ENCODE measurements at regions not wholly inside any gene's neighbourhood (a gene's known extent, or its start where the extent isn't known, plus 50 kb on each side); places are given as distances from the start of the nearest gene placed in this dataset.

DNA sequence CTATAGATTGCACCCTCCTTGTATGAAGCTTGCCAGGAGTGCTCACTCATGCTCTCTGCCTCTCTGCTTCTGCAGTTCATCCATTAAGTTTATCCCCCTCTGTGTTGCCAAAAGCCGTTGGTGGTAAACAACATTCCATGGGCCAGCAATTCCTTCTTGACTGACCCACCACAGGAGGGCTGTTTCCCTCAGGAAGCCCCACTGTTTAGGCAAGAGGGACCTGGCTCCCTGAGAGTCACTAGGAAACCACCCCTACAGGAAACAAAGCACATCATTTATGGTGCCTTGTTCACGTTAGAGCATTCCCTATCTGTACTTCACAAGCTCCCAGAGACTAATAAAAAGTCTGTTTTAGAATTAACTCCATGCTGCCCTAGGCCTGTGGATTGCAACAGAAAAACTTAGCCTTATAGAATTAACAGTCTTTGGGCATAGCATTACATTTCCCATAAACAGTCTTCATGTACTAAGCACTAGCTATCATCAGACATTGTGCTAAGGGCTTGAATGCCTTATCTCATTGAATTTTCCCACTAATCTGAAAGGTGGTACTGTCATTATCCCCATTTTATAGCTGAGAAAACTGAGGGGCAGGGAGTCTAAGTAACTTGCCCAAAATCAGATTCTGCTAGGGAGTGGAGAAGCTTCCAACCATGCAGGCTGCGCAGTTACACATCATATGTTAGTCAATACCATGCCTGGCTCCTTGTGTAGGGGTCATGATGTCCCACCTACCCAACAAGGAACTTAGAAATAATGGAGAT, 149.9 kb downstream of the SHQ1 start:
- DNase-seq, result peak; percentile 45
- no peaks in the 10 kb centered on the region for H3K27me3 ChIP-seq

DNA sequence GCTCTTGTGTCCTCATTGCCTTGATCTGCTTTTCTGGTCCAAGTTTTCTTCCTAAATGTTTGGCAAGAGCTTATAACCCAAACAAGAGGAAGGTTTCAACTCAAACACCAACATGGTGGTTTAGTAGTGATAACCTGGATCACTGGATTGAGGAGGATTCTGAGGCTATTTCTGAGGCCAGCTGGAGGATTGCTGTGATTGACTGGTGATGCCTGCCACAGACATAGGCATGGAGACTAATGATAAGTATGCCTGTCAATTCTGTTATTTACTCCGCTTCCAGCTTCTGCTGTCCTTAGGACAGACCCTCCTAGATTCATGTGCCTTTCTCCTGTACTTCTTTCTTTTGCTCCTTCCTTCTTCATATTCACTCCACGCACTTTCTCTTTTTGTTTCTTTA, 150.5 kb downstream of the SHQ1 start:
- DNase-seq, result no peak
- H3K36me3 ChIP-seq, result no peaks in the 10 kb centered on the region
- no peak overlapping the region for H3K4me3 ChIP-seq
- H3K27me3 ChIP-seq, result no peaks in the 10 kb centered on the region
- no peaks in the 10 kb centered on the region for H3K9me3 ChIP-seq

More for the DNA sequence above, 149.9 kb downstream of the SHQ1 start:
- Histone ChIP-seq H3K9me3 (no peaks in the 10 kb centered on the region), H3K4me3 (no peak overlapping the region), H3K36me3 (no peaks in the 10 kb centered on the region)

DNA sequence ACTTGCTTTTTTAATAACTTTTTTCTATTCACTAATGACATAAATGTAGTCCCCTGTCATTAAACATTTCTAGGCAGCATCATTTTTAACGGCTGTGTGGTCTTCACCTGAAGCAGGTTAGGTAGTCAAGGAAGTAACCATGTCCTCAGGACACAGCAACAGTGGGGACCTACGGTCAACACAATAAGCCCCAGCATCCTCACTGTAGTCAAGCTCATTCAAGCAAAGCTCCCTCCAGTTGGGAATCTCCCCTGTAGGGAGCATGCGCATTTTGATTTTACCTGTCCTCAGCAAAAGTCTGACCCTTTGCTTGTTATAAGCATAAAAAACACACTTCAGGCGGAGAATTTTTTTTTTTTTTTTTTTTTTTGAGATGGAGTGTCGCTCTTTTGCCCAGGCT, 151.4 kb downstream of the SHQ1 start:
- H3K36me3 ChIP-seq, result no peaks in the 10 kb centered on the region
- no peak overlapping the region for H3K4me3 ChIP-seq
- no peak for DNase-seq
- H3K9me3 ChIP-seq, result no peaks in the 10 kb centered on the region
- H3K27me3 ChIP-seq, result no peaks in the 10 kb centered on the region

GRCh38 chr3:72694398-72694797, 153.8 kb downstream of the SHQ1 start:
- H3K4me3 ChIP-seq, result no peak overlapping the region
- no peaks in the 10 kb centered on the region for H3K9me3 ChIP-seq
- H3K36me3 ChIP-seq, result no peaks in the 10 kb centered on the region
- no peaks in the 10 kb centered on the region for H3K27me3 ChIP-seq
- peak; percentile 49 for DNase-seq

DNA sequence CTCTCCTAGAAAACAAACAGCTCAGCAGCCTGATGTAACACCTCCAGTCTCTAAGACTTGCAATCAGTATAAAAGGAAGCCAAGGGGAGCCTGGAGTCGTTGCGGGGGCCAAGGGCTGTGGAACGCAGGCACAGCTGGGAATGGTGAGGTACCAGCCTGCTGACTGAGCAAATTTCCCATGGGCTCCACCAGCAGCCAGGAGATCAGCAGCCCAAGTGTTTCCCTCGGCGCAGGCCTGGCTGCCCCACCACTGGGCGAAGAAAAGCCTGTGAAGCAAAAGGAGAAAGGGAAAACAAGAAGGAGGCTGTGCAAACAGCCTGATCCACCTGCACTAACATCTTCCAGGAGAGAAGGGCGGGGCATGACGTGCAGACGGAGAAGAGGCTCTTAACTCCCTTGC, 155.3 kb downstream of the SHQ1 start:
- no peaks in the 10 kb centered on the region for H3K27me3 ChIP-seq
- H3K36me3 ChIP-seq, result no peaks in the 10 kb centered on the region
- H3K4me3 ChIP-seq, result no peak overlapping the region
- no peak for DNase-seq
- no peaks in the 10 kb centered on the region for H3K9me3 ChIP-seq

- no peak for DNase-seq
- H3K27me3 ChIP-seq, result no peaks in the 10 kb centered on the region
- no peaks in the 10 kb centered on the region for H3K36me3 ChIP-seq
- H3K9me3 ChIP-seq, result no peaks in the 10 kb centered on the region
- H3K4me3 ChIP-seq, result no peak overlapping the region
Measured at GRCh38 chr3:72690629-72691028, 157.6 kb downstream of the SHQ1 start.

- Histone ChIP-seq H3K4me3 (no peak overlapping the region), H3K9me3 (no peaks in the 10 kb centered on the region), H3K27me3 (no peaks in the 10 kb centered on the region), H3K36me3 (no peaks in the 10 kb centered on the region)
- no peak for DNase-seq
Measured at GRCh38 chr3:72682936-72683452, 165.3 kb downstream of the SHQ1 start.

DNA sequence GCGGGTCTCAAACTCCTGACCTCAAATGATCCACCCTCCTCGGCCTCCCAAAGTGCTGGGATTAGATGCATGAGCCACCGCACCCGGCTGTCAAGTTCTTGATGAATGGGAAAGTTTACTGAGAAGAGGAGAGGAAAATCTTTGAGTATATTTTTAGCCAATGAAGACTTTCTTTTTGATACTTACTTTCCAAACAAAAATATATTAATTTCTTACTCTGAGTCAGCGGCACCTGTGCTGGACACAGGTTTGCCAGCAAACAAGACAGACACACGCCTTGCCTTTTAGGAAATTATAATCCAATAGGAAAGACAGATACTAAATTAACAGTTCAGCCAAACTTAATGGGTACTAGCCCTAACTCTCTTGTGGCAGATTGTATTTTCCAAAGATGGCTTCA, 166.6 kb downstream of the SHQ1 start:
- Histone ChIP-seq H3K4me3 (no peak overlapping the region), H3K27me3 (no peaks in the 10 kb centered on the region), H3K9me3 (no peaks in the 10 kb centered on the region), H3K36me3 (no peaks in the 10 kb centered on the region)
- no peak for DNase-seq

DNA sequence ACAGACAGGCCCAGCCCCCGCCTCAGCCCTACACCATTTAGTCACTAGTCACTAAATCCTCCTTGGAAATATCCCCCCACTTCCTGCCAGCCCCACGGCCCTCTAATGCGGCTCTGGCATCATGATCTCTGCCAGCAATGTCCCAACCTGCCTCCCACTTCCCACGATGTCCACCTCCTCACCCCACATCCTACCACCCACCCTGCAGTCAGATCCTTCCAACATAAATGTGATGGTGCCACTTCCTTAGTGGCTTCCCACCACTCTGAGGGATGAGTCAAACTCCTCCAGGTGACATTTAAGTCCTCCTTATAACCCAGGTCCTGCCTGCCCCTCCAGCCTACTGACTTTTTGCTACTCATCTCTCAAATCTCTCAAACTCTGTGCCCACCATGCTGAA, 167.5 kb downstream of the SHQ1 start:
- no peaks in the 10 kb centered on the region for H3K27me3 ChIP-seq
- H3K36me3 ChIP-seq, result no peaks in the 10 kb centered on the region
- DNase-seq, result no peak
- no peaks in the 10 kb centered on the region for H3K9me3 ChIP-seq
- H3K4me3 ChIP-seq, result no peak overlapping the region

DNA sequence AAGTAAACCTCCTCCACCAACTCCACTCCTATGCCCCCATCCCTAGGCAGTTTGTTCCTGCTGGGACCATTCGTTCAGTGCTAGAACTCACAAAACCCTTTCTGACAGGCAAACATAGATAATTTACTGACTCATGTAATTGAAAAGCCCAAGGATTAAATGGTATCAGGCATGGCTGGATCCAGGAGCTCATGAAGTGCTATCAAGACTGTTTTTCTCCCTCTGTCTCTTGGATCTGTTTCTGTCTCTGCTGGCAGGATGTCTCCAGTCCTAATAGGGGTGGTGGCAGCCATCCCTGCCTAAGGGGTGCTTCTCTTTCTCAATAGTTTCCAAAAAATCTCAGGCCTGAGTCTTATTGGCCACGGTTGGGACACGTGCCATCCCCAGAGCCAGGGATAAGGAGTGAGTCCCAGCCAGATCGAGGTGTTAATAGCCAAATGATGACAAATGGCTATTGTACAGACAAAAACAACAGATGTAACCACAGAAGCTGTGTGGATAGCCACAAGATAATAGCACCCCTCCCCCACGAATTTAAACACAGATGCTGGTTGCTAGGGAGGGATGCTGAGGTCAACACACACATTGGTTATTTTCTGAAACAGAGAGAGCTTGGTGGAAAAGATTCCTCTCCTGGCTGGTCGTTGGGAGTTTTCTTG, 168.6 kb downstream of the SHQ1 start:
- no peak overlapping the region for H3K4me3 ChIP-seq
- no peaks in the 10 kb centered on the region for H3K27me3 ChIP-seq
- no peaks in the 10 kb centered on the region for H3K36me3 ChIP-seq
- no peaks in the 10 kb centered on the region for H3K9me3 ChIP-seq
- DNase-seq, result peak; percentile 58

- DNase-seq, result no peak
- Histone ChIP-seq H3K27me3 (no peaks in the 10 kb centered on the region), H3K36me3 (no peaks in the 10 kb centered on the region), H3K4me3 (no peak overlapping the region), H3K9me3 (no peaks in the 10 kb centered on the region)
Measured at GRCh38 chr3:72678867-72679266, 169.4 kb downstream of the SHQ1 start.

GRCh38 chr3:72678380-72678779, 169.9 kb downstream of the SHQ1 start:
- Histone ChIP-seq H3K9me3 (no peaks in the 10 kb centered on the region), H3K36me3 (no peaks in the 10 kb centered on the region), H3K4me3 (no peak overlapping the region), H3K27me3 (no peaks in the 10 kb centered on the region)
- DNase-seq, result no peak

DNA sequence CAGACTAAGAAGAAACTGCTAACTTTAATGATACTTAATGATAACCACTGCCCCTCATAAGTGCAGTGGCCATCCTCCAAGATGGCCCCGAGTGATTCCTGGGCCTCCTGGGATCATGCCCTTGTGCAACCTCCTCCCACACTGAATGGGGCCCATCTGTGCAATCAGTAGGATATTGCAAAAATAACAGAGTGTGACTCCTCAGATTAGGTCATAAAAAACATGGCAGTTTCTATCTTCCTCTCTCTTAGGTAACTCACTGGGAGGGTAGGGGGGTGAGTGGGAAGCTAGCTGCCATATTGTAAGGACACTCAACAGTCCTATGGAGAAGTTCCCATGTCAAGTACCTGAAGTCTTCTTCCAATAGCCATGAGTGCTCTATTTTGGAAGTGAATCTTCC, 173.0 kb downstream of the SHQ1 start:
- H3K9me3 ChIP-seq, result no peaks in the 10 kb centered on the region
- H3K4me3 ChIP-seq, result no peak overlapping the region
- no peaks in the 10 kb centered on the region for H3K36me3 ChIP-seq
- DNase-seq, result no peak
- no peaks in the 10 kb centered on the region for H3K27me3 ChIP-seq

DNA sequence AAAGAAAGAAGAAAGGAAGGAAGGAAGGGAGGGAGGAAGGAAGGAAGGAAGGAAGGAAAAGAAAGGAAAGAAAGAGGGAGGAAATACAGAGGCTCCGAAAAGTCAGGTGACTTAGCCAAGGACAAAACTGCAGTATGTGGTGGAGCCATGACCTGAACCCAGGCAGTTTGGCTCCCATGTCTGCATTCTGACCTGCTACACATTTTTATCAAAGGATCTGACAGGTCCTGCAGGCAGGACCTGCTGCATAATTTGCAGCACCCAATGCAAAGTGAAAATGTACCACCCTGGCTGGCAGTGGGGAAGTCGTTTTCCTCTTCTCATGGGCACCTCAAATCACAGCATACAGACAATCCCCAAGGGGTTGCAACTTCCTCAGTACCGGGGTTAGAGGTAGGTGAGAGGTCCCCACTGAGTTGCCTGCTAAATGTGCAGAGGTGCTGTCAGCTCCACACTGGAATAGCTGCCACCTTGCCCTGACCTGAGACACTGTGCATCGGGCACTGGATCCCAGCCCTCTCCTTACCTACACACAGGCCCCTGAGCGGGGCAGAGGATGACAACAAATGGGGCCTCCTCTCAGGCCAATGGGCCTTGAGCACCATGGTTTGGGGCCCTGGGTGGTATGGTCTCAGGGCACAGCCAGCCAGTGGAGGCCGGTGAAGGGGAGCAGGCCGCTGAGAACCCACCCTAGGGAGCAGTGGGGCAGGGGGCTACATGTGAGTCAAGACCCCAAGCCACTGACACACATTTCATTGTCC, 175.1 kb downstream of the SHQ1 start:
- no peaks in the 10 kb centered on the region for H3K9me3 ChIP-seq
- DNase-seq, result no peak
- H3K27me3 ChIP-seq, result no peaks in the 10 kb centered on the region
- no peaks in the 10 kb centered on the region for H3K36me3 ChIP-seq
- no peak overlapping the region for H3K4me3 ChIP-seq

DNA sequence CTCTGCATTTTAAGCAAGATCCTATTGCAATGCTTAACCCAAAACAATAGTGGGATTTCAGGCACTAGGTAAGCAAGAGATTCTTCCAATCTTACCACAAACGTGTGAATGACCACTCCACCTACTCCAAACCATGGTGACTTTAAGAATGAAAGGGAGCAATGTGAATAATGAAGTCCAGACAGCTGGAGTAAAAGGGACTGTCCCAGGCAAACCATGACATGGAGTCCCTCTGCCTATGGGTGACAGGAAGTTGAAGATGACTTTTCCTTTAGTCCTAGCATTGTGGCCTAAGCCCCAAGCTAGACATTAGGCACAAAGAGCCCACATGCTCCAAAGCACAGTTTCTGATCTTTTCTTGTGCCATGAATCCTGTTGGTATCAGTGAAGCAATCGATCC, 179.0 kb downstream of the SHQ1 start:
- Histone ChIP-seq H3K9me3 (no peaks in the 10 kb centered on the region), H3K36me3 (no peaks in the 10 kb centered on the region), H3K4me3 (no peak overlapping the region), H3K27me3 (no peaks in the 10 kb centered on the region)
- no peak for DNase-seq

- no peaks in the 10 kb centered on the region for H3K36me3 ChIP-seq
- H3K4me3 ChIP-seq, result no peak overlapping the region
- no peak for DNase-seq
- no peaks in the 10 kb centered on the region for H3K9me3 ChIP-seq
- H3K27me3 ChIP-seq, result no peaks in the 10 kb centered on the region
Measured at GRCh38 chr3:72666447-72666755, 181.8 kb downstream of the SHQ1 start.

DNA sequence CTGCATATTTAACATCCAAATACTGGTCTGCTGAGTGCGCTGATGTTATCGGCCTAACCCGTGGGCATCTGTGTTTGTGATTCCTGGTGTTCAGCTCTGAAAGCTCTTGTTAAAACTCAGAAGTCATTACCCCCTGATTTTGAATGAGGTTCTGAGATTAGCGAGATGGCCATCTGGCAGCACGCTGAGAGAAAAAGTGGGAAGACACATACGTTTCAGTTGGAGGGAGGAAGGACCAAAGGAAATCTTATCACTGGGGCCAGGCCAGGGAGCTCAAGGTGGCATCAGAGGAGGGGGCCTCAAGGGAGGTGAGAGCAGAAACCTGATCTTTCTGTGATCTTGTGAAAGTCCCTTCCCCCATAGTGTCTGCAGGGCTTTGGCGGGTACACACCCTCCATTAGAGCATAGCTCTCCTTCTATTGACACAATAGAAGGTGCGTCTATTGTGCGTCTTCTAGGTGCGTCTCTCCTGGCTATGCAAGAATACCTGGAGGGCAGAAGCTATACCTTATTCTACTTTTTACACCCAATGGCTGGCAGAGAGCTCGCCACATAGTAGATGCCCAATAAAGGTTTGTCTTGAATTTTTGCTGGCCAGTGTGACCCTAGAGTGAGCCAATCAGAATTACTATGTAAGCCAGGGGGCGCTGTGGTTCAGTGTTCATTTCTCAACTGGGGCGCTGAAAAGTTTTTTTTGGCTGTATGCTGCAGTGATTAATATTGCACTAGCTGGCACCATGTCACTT, 182.4 kb downstream of the SHQ1 start:
- H3K36me3 ChIP-seq, result no peaks in the 10 kb centered on the region
- peak; percentile 24 for DNase-seq

More for the DNA sequence above, 182.4 kb downstream of the SHQ1 start:
- H3K27me3 ChIP-seq, result no peaks in the 10 kb centered on the region
- H3K4me3 ChIP-seq, result no peak overlapping the region
- H3K9me3 ChIP-seq, result no peaks in the 10 kb centered on the region
